ENCODE measurements at regions not wholly inside any gene's neighbourhood (a gene's known extent, or its start where the extent isn't known, plus 50 kb on each side); places are given as distances from the start of the nearest gene placed in this dataset.

DNA sequence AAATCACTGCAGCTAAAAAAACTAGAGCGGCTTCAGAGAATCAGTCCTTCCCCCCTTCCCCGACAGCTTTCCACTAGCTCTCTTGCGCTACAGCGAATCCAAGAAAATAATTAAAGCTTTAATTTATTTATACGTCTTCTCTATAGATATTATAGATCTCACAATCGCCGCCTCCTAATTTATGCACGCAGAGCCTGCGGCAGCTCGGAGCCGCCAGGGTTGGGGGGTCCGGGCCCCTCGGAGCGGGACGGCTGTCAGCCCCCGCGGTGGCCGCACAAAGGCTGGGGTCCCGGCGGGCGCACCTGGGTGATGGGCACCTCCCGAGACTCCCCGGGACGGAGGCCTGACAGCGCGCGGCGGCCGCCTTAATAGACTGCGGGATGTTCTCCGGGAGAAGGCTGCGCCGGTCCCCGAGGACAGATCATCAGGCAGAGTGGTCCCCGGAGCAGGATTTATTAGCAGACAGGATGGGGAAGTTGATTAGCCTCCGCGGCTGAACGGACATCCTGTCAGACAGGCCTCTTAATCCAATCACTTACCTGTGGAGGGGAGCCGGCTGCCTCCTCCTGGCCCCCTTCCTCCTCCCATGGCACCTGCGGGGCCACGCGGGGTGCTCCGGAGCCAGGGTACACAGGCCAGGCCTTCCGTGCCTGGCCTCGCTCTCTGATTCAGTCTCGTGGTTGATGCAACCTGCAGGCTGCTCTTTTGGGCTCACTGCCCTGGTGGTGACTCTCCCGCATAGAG lies 166.8 kb downstream of the MELK start:
- TF ChIP-seq, protein P1, sequence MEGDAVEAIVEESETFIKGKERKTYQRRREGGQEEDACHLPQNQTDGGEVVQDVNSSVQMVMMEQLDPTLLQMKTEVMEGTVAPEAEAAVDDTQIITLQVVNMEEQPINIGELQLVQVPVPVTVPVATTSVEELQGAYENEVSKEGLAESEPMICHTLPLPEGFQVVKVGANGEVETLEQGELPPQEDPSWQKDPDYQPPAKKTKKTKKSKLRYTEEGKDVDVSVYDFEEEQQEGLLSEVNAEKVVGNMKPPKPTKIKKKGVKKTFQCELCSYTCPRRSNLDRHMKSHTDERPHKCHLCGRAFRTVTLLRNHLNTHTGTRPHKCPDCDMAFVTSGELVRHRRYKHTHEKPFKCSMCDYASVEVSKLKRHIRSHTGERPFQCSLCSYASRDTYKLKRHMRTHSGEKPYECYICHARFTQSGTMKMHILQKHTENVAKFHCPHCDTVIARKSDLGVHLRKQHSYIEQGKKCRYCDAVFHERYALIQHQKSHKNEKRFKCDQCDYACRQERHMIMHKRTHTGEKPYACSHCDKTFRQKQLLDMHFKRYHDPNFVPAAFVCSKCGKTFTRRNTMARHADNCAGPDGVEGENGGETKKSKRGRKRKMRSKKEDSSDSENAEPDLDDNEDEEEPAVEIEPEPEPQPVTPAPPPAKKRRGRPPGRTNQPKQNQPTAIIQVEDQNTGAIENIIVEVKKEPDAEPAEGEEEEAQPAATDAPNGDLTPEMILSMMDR (IDR thresholded peaks at IDR 0.05; ENCODE audit: low read length): no peak
- TF ChIP-seq EZH2 (IDR thresholded peaks at IDR 0.05; ENCODE audit: borderline replicate concordance, low read length): no peak

Data from OCI-LY1 (cell line).